ENCODE measurements at regions not wholly inside any gene's neighbourhood (a gene's known extent, or its start where the extent isn't known, plus 50 kb on each side); places are given as distances from the start of the nearest gene placed in this dataset.

- no peaks in the 10 kb centered on the region for H3K9me3 ChIP-seq (ENCODE audit: control insufficient read depth, insufficient read depth, low read depth, low read length)
- BruUV-seq (replicated peaks), result no TSS peak
- ATAC-seq (no peak), DNase-seq (ENCODE audit: low read depth, low spot score) (no peak)
- H3K27ac ChIP-seq (ENCODE audit: low read length), result no peak overlapping the region
- no peaks in the 10 kb centered on the region for H3K4me1 ChIP-seq (ENCODE audit: control insufficient read depth, insufficient read depth, low read length)
- intact Hi-C loops (cut with micrococcal nuclease; ENCODE audit: unreplicated experiment), result no loop called here
- ChIA-PET CTCF (no interaction called here), POLR2A (no interaction called here)
- in situ Hi-C loops (cut with HindIII; ENCODE audit: low pct_unique_long_range_greater_than_20kb, low sequenced_read_pairs), result loop anchor here (25.0 kb wide), 1 partner anchor 210 kb away; no protein-coding TSS in a partner anchor
- H3K4me3 ChIP-seq (ENCODE audit: low read depth in 2 of 2, low read length in 2 of 2), result no peak overlapping the region
- no peaks in the 10 kb centered on the region for H3K27me3 ChIP-seq (ENCODE audit: control insufficient read depth, insufficient read depth, low read length)
- TF ChIP-seq POLR2AphosphoS5 (IDR thresholded peaks at IDR 0.05; ENCODE audit: low read depth, low read length) (no peak), SIN3A (IDR thresholded peaks at IDR 0.05; ENCODE audit: borderline replicate concordance, insufficient read depth, low read depth, low read length) (no peak), REST (IDR thresholded peaks at IDR 0.05; ENCODE audit: insufficient read depth in 1 of 2, low read depth in 2 of 2, low read length in 1 of 2) (no peak), CTCF (IDR thresholded peaks at IDR 0.05) (no peak), TCF7L2 (IDR thresholded peaks at IDR 0.05; ENCODE audit: low read depth, low read length) (no peak)
- no peaks in the 10 kb centered on the region for H3K36me3 ChIP-seq (ENCODE audit: control insufficient read depth, insufficient read depth, low read length)
These were observed 80.6 kb upstream of the POU5F2 start for GRCh38 chr5:93821891-93822415.

- no peaks in the 10 kb centered on the region for H3K9me3 ChIP-seq (ENCODE audit: control insufficient read depth, insufficient read depth, low read depth, low read length)
- H3K36me3 ChIP-seq (ENCODE audit: control insufficient read depth, insufficient read depth, low read length), result no peaks in the 10 kb centered on the region
- in situ Hi-C loops (cut with HindIII; ENCODE audit: low pct_unique_long_range_greater_than_20kb, low sequenced_read_pairs), result loop anchor here (25.0 kb wide), 1 partner anchor 207 kb away; no protein-coding TSS in a partner anchor
- H3K4me3 ChIP-seq (ENCODE audit: low read depth in 2 of 2, low read length in 2 of 2), result no peak overlapping the region
- no peak overlapping the region for H3K27ac ChIP-seq (ENCODE audit: low read length)
- POLR2A ChIA-PET, result no interaction called here
- H3K27me3 ChIP-seq (ENCODE audit: control insufficient read depth, insufficient read depth, low read length), result no peaks in the 10 kb centered on the region
- H3K4me1 ChIP-seq (ENCODE audit: control insufficient read depth, insufficient read depth, low read length), result no peaks in the 10 kb centered on the region
- TF ChIP-seq POLR2AphosphoS5 (IDR thresholded peaks at IDR 0.05; ENCODE audit: low read depth, low read length), result no peak
- no peak for TF ChIP-seq SIN3A (IDR thresholded peaks at IDR 0.05; ENCODE audit: borderline replicate concordance, insufficient read depth, low read depth, low read length)
- no peak for TF ChIP-seq CTCF (IDR thresholded peaks at IDR 0.05)
- no peak for TF ChIP-seq TCF7L2 (IDR thresholded peaks at IDR 0.05; ENCODE audit: low read depth, low read length)
- TF ChIP-seq REST (IDR thresholded peaks at IDR 0.05; ENCODE audit: insufficient read depth in 1 of 2, low read depth in 2 of 2, low read length in 1 of 2), result no peak
- CTCF ChIA-PET, result no interaction called here
- BruUV-seq (replicated peaks), result no TSS peak
- DNase-seq (ENCODE audit: low read depth, low spot score) (no peak), ATAC-seq (no peak)
- intact Hi-C loops (cut with micrococcal nuclease; ENCODE audit: unreplicated experiment), result no loop called here
These were observed 78.3 kb upstream of the POU5F2 start for GRCh38 chr5:93819668-93820067.

All from Panc1 (cell line).